ENCODE measurements at regions not wholly inside any gene's neighbourhood (a gene's known extent, or its start where the extent isn't known, plus 50 kb on each side); places are given as distances from the start of the nearest gene placed in this dataset.
"Not testable (repeated sequence)": the region's sequence is repeated elsewhere in the genome, so short reads cannot be mapped to it uniquely, and the experiment has no call there.

DNA sequence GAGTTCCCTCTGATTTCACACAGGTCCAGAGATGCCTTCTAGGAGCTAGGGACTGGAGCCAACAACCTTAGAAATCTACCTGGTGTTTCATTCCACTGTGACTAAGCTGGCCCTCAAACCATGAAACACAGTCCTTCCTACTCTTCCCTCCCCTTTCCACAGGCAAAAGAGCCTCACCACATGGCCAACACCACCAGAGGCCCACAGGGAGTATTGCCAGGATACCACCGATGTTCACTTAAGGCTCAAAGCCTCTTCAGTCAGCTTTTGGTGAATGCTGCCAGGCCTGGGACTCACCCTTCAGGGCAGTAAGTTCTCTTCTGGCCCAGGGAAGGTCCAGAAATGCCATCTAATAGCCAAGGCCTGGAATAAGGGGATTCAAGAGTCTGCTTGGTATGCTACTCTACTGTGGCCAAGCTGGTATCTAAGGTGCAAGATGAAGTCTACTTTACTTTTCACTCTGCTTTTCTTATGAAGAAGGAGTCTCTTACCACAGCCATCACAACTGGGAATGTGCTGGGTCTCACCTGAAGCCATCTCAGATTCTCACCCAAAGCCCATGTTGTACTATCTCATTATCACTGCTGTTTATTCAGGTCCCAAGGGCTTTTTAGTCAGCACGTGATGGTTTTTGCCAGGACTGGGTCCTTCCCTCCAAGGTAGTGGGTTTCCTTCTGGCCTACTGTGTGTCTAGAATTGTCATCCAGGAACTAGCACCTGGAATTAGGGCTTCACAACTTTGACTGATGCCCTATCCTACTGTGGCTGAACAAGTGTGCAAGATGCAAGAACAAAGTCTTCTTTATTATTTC, 1018.4 kb downstream of the TAF11L14 start:
- Histone ChIP-seq H3K9ac (ENCODE audit: low read length) (no peak overlapping the region), H4K20me1 (ENCODE audit: insufficient read depth, low read depth, low read length) (no peaks in the 10 kb centered on the region), H3K27ac (ENCODE audit: low read length) (no peak overlapping the region), H3K4me1 (ENCODE audit: low read length) (no peaks in the 10 kb centered on the region), H2AFZ (ENCODE audit: low read length) (no peak overlapping the region), H3K4me3 (ENCODE audit: low read length) (no peak overlapping the region), H3K9me2 (replicated peaks; ENCODE audit: insufficient read depth, low read length) (no peaks in the 10 kb centered on the region), H3K79me2 (ENCODE audit: low read length) (no peaks in the 10 kb centered on the region), H3K36me3 (ENCODE audit: insufficient read depth, low read length) (no peaks in the 10 kb centered on the region), H3K4me2 (ENCODE audit: low read depth, low read length, poor library complexity, severe bottlenecking) (no peak overlapping the region), H3K27me3 (ENCODE audit: low read length) (no peaks in the 10 kb centered on the region), H3K9me3 (ENCODE audit: low read length) (peaks cover 45% of the 10 kb centered on the region)
- no peak for DNase-seq

DNA sequence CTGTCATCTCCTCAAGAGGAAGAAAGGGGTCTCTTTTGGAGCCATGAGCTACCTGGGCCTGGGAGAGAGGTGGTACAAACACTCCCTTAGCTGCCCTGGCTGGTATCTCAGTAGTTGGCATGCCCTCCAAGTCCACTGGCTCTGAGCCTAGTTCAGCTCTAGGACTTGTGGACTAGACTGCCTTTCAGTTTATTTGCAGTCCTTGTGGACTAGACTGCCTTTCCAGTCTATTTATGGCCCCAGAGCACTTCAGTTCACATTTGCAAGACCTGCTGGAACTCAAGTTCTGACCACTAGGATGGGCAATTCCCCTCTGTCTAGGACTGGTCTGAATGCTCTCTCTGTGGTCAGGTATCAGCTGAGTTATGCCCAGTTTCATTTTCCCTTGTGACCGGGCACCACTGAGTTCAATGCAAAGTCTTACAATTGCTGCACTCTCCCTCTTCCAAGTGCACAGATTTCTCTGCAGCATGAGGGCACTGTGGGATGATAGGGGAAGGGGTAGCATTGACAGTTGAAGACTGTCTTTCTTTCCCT, 1019.0 kb downstream of the TAF11L14 start:
- Histone ChIP-seq H3K4me1 (ENCODE audit: low read length) (no peaks in the 10 kb centered on the region), H3K9me2 (replicated peaks; ENCODE audit: insufficient read depth, low read length) (no peaks in the 10 kb centered on the region), H3K79me2 (ENCODE audit: low read length) (no peaks in the 10 kb centered on the region), H3K9ac (ENCODE audit: low read length) (no peak overlapping the region), H3K27me3 (ENCODE audit: low read length) (no peaks in the 10 kb centered on the region), H3K4me3 (ENCODE audit: low read length) (no peak overlapping the region), H3K27ac (ENCODE audit: low read length) (no peak overlapping the region), H3K9me3 (ENCODE audit: low read length) (peaks cover 44% of the 10 kb centered on the region), H4K20me1 (ENCODE audit: insufficient read depth, low read depth, low read length) (no peaks in the 10 kb centered on the region), H3K4me2 (ENCODE audit: low read depth, low read length, poor library complexity, severe bottlenecking) (no peak overlapping the region), H3K36me3 (ENCODE audit: insufficient read depth, low read length) (no peaks in the 10 kb centered on the region), H2AFZ (ENCODE audit: low read length) (no peak overlapping the region)
- no peak for DNase-seq

DNA sequence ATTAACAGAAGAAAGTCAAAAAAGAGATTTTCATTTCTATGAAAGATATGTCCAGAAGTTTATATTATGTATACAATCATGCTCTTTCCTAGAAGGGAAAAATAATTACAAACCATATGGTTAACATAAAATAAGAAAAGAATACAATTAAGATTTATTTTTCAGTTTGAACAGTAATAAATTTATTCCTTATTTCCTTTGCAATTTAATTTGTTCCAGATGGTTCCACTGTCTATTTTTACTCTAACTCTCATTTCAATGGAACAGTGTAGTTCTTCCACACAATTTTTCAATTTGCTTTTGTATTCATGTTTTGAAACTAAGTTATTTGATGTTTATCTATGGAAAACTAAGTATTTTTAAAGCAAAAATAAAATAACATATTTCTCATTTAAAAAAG, 1026.3 kb downstream of the TAF11L14 start:
- no peak for DNase-seq
- Histone ChIP-seq H3K9ac (ENCODE audit: low read length) (no peak overlapping the region), H3K9me3 (ENCODE audit: low read length) (peaks cover 6% of the 10 kb centered on the region; the same call in 1 of the 2 replicates), H4K20me1 (ENCODE audit: insufficient read depth, low read depth, low read length) (no peaks in the 10 kb centered on the region), H3K4me2 (ENCODE audit: low read depth, low read length, poor library complexity, severe bottlenecking) (no peak overlapping the region), H3K4me1 (ENCODE audit: low read length) (no peaks in the 10 kb centered on the region), H3K27me3 (ENCODE audit: low read length) (no peaks in the 10 kb centered on the region), H2AFZ (ENCODE audit: low read length) (no peak overlapping the region), H3K79me2 (ENCODE audit: low read length) (no peaks in the 10 kb centered on the region), H3K36me3 (ENCODE audit: insufficient read depth, low read length) (no peaks in the 10 kb centered on the region), H3K9me2 (replicated peaks; ENCODE audit: insufficient read depth, low read length) (no peaks in the 10 kb centered on the region), H3K4me3 (ENCODE audit: low read length) (no peak overlapping the region), H3K27ac (ENCODE audit: low read length) (no peak overlapping the region)

DNA sequence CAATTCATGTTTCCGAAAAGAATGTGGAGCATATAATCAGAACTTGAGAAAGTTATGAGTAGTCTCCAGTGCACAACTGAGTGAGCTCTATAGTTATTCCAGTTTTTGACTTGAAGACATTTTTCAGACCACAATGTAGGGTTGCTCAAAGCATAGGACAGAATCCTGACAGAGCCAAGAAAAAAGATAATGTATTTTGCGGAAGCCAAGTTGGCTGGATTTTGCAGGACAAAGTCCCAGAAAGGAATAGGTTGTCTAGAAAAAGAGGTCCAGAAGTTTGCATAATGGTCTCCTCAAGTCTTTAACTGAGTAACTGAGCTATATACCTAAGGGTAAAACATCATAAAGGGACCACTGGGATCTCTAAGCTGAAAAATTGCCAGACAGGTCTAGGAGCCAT, 1028.0 kb downstream of the TAF11L14 start:
- H3K9ac ChIP-seq (ENCODE audit: low read length), result no peak overlapping the region
- no peaks in the 10 kb centered on the region for H3K4me1 ChIP-seq (ENCODE audit: low read length)
- no peaks in the 10 kb centered on the region for H3K36me3 ChIP-seq (ENCODE audit: insufficient read depth, low read length)
- H3K4me2 ChIP-seq (ENCODE audit: low read depth, low read length, poor library complexity, severe bottlenecking), result no peak overlapping the region
- no peak overlapping the region for H3K4me3 ChIP-seq (ENCODE audit: low read length)
- H3K27me3 ChIP-seq (ENCODE audit: low read length), result no peaks in the 10 kb centered on the region
- H3K27ac ChIP-seq (ENCODE audit: low read length), result no peak overlapping the region
- no peaks in the 10 kb centered on the region for H4K20me1 ChIP-seq (ENCODE audit: insufficient read depth, low read depth, low read length)
- no peak overlapping the region for H2AFZ ChIP-seq (ENCODE audit: low read length)
- no peak for DNase-seq
- peaks cover 3% of the 10 kb centered on the region; the same call in 1 of the 2 replicates for H3K9me3 ChIP-seq (ENCODE audit: low read length)
- H3K79me2 ChIP-seq (ENCODE audit: low read length), result no peaks in the 10 kb centered on the region
- H3K9me2 ChIP-seq (replicated peaks; ENCODE audit: insufficient read depth, low read length), result no peaks in the 10 kb centered on the region

DNA sequence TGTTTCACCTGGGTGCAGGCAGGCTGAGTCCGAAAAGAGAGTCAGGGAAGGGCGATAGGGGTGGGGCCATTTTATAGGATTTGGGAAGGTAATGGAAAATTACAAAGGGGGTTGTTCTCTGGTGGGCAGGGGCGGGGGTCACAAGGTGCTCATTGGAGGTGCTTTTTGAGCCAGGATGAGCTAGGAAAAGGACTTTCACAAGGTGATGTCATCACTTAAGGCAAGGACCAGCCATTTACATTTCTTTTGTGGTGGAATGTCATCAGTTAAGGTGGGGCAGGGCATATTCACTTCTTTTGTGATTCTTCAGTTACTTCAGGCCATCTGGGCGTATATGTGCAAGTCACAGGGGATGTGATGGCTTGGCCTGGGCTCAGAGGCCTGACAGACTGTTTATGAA, 1040.0 kb downstream of the TAF11L14 start:
- not testable (repeated sequence) for DNase-seq; H3K4me1 ChIP-seq (ENCODE audit: low read length)

DNA sequence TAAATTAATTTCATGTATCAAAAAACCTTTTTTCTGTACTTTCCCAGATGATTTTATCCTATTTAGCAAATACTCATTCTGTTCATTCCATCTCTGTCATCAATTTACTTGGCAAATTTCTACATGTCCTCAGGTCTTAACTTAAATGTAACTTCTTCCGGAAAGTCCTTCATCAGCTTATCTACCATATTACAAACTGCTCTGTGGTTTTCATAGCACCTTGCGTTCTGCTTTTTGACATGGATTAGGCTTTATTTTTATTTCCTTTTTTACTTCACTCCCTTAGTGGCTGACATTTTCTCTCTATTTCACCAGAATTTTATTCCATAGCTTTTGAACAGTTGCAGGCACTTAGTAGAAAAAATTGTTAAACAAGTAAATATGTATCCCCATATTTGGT, 1040.8 kb downstream of the TAF11L14 start:
- no peak for DNase-seq
- Histone ChIP-seq H3K79me2 (ENCODE audit: low read length) (no peaks in the 10 kb centered on the region), H3K4me3 (ENCODE audit: low read length) (no peak overlapping the region), H3K36me3 (ENCODE audit: insufficient read depth, low read length) (no peaks in the 10 kb centered on the region), H2AFZ (ENCODE audit: low read length) (no peak overlapping the region), H3K9me3 (ENCODE audit: low read length) (no peaks in the 10 kb centered on the region), H4K20me1 (ENCODE audit: insufficient read depth, low read depth, low read length) (no peaks in the 10 kb centered on the region), H3K27me3 (ENCODE audit: low read length) (no peaks in the 10 kb centered on the region), H3K27ac (ENCODE audit: low read length) (no peak overlapping the region), H3K4me2 (ENCODE audit: low read depth, low read length, poor library complexity, severe bottlenecking) (no peak overlapping the region), H3K4me1 (ENCODE audit: low read length) (no peaks in the 10 kb centered on the region), H3K9me2 (replicated peaks; ENCODE audit: insufficient read depth, low read length) (no peaks in the 10 kb centered on the region), H3K9ac (ENCODE audit: low read length) (no peak overlapping the region)

More for the DNA sequence above, 1040.0 kb downstream of the TAF11L14 start:
- H4K20me1 ChIP-seq (ENCODE audit: insufficient read depth, low read depth, low read length); H3K79me2 ChIP-seq (ENCODE audit: low read length); H3K4me3 ChIP-seq (ENCODE audit: low read length); H3K4me2 ChIP-seq (ENCODE audit: low read depth, low read length, poor library complexity, severe bottlenecking); H3K9me2 ChIP-seq (replicated peaks; ENCODE audit: insufficient read depth, low read length); H3K27ac ChIP-seq (ENCODE audit: low read length); H2AFZ ChIP-seq (ENCODE audit: low read length); H3K27me3 ChIP-seq (ENCODE audit: low read length); H3K9me3 ChIP-seq (ENCODE audit: low read length); H3K36me3 ChIP-seq (ENCODE audit: insufficient read depth, low read length); H3K9ac ChIP-seq (ENCODE audit: low read length): not testable (repeated sequence)

DNA sequence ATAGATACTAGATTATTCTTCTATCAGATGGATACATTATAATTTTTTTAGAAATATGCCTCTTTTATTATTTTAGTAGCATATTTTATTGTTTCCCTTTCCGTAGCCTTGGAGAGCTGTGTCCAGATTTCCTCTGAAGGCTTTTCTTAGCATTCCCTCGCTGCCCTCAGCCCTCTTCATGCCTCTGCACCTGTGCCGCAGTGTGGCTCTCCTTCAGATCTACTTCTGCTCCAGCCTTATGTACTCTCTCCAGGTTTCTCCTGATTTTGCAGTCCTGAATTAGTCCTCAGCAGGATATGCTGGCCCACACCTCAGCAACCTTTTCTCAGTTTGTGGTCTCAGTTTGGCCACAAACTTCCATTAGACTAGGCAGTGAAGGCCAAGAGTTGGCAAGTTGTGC, 1052.0 kb downstream of the TAF11L14 start:
- Histone ChIP-seq H3K9ac (ENCODE audit: low read length) (no peak overlapping the region), H4K20me1 (ENCODE audit: insufficient read depth, low read depth, low read length) (no peaks in the 10 kb centered on the region), H3K79me2 (ENCODE audit: low read length) (no peaks in the 10 kb centered on the region), H2AFZ (ENCODE audit: low read length) (no peak overlapping the region), H3K9me2 (replicated peaks; ENCODE audit: insufficient read depth, low read length) (no peaks in the 10 kb centered on the region), H3K27me3 (ENCODE audit: low read length) (no peaks in the 10 kb centered on the region), H3K4me1 (ENCODE audit: low read length) (no peaks in the 10 kb centered on the region), H3K9me3 (ENCODE audit: low read length) (no peaks in the 10 kb centered on the region), H3K36me3 (ENCODE audit: insufficient read depth, low read length) (no peaks in the 10 kb centered on the region), H3K27ac (ENCODE audit: low read length) (no peak overlapping the region), H3K4me3 (ENCODE audit: low read length) (no peak overlapping the region), H3K4me2 (ENCODE audit: low read depth, low read length, poor library complexity, severe bottlenecking) (no peak overlapping the region)
- no peak for DNase-seq

- no peak for DNase-seq
- Histone ChIP-seq H3K4me2 (ENCODE audit: low read depth, low read length, poor library complexity, severe bottlenecking) (no peak overlapping the region), H3K4me1 (ENCODE audit: low read length) (no peaks in the 10 kb centered on the region), H2AFZ (ENCODE audit: low read length) (no peak overlapping the region), H3K36me3 (ENCODE audit: insufficient read depth, low read length) (no peaks in the 10 kb centered on the region), H3K9me2 (replicated peaks; ENCODE audit: insufficient read depth, low read length) (no peaks in the 10 kb centered on the region), H3K27me3 (ENCODE audit: low read length) (no peaks in the 10 kb centered on the region), H3K9ac (ENCODE audit: low read length) (no peak overlapping the region), H3K79me2 (ENCODE audit: low read length) (no peaks in the 10 kb centered on the region), H4K20me1 (ENCODE audit: insufficient read depth, low read depth, low read length) (no peaks in the 10 kb centered on the region), H3K9me3 (ENCODE audit: low read length) (no peaks in the 10 kb centered on the region; the same call in 1 of the 2 replicates), H3K27ac (ENCODE audit: low read length) (no peak overlapping the region), H3K4me3 (ENCODE audit: low read length) (no peak overlapping the region)
These were observed 1053.2 kb downstream of the TAF11L14 start for GRCh38 chr5:18687429-18687828.

All from Karpas-422 (cell line).